HepG2 (cell line): ENCODE measurements at regions not wholly inside any gene's neighbourhood (a gene's known extent, or its start where the extent isn't known, plus 50 kb on each side); places are given as distances from the start of the nearest gene placed in this dataset.

ENCODE experiments used
- BORCS8-MEF2B ChIP-seq: sonication (generic); formaldehyde crosslinking; IDR thresholded peaks from 2 replicates; pipeline ENCODE4 v1.8.0; 2022; ENCODE audit warnings: mild to moderate bottlenecking, missing genetic modification reagents
- CTCF ChIP-seq: sonication (generic); formaldehyde crosslinking; IDR thresholded peaks from 2 replicates; pipeline ENCODE4 v1.5.0; 2020; ENCODE audit warnings: mild to moderate bottlenecking, missing genetic modification reagents, moderate library complexity
- PAF1 ChIP-seq: IDR thresholded peaks from 2 replicates; pipeline ENCODE4 v1.6.1; 2016; ENCODE audit warnings: missing genetic modification reagents, missing compliant biosample characterization
- POLR2AphosphoS5 ChIP-seq: IDR thresholded peaks from 2 replicates; pipeline ENCODE4 v1.6.1; 2012; ENCODE audit warnings: low read depth, low read length
- ZNF44 ChIP-seq: sonication (generic); formaldehyde crosslinking; IDR thresholded peaks from 2 replicates; pipeline ENCODE4 v1.5.1; 2020; ENCODE audit warnings: mild to moderate bottlenecking, missing genetic modification reagents
- TF ChIP-seq, protein P1 (sequence below): sonication (generic); formaldehyde crosslinking; IDR thresholded peaks from 2 replicates; pipeline ENCODE4 v1.4.0; 2020; ENCODE audit warnings: low read depth, missing genetic modification reagents

DNA sequence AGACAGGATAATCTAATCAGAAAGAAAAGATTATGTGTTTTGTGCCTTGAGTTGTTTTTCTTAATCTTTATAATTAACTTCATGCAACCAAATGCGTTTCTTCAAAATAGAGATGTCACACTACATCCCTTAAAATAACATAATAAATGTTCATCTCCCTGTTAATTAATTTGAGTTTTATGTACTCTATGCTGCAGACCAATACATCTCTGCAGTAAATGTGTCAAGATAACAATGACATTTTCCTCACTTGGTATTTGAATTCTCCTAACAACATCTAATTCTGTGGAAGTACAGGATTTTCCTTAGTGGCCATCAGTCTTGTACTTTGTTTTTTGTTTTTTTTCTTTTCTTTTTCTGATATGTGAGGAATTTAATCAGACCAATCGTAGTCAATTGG lies 279.2 kb upstream of the TYRP1 start:
- TF ChIP-seq, protein P1, sequence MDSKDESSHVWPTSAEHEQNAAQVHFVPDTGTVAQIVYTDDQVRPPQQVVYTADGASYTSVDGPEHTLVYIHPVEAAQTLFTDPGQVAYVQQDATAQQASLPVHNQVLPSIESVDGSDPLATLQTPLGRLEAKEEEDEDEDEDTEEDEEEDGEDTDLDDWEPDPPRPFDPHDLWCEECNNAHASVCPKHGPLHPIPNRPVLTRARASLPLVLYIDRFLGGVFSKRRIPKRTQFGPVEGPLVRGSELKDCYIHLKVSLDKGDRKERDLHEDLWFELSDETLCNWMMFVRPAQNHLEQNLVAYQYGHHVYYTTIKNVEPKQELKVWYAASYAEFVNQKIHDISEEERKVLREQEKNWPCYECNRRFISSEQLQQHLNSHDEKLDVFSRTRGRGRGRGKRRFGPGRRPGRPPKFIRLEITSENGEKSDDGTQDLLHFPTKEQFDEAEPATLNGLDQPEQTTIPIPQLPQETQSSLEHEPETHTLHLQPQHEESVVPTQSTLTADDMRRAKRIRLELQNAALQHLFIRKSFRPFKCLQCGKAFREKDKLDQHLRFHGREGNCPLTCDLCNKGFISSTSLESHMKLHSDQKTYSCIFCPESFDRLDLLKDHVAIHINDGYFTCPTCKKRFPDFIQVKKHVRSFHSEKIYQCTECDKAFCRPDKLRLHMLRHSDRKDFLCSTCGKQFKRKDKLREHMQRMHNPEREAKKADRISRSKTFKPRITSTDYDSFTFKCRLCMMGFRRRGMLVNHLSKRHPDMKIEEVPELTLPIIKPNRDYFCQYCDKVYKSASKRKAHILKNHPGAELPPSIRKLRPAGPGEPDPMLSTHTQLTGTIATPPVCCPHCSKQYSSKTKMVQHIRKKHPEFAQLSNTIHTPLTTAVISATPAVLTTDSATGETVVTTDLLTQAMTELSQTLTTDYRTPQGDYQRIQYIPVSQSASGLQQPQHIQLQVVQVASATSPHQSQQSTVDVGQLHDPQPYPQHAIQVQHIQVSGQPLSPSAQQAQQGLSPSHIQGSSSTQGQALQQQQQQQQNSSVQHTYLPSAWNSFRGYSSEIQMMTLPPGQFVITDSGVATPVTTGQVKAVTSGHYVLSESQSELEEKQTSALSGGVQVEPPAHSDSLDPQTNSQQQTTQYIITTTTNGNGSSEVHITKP (CRISPR knock-in tag): no peak
- TF ChIP-seq CTCF: no peak
- no peak for TF ChIP-seq PAF1 (CRISPR knock-in tag)
- no peak for TF ChIP-seq BORCS8-MEF2B (CRISPR knock-in tag)
- TF ChIP-seq POLR2AphosphoS5: no peak
- TF ChIP-seq ZNF44 (CRISPR knock-in tag): no peak
